DND-41 (cell line): ENCODE measurements at regions not wholly inside any gene's neighbourhood (a gene's known extent, or its start where the extent isn't known, plus 50 kb on each side); places are given as distances from the start of the nearest gene placed in this dataset.

Source experiments
- CTCF ChIP-seq: IDR thresholded peaks from 2 replicates; pipeline ENCODE4 v1.5.1; 2012; ENCODE audit warnings: borderline replicate concordance, low read length, moderate library complexity, mild to moderate bottlenecking; ENCODE audit not compliant: poor library complexity, severe bottlenecking; ENCODE audit errors: extremely low read depth
- EZH2 ChIP-seq: IDR thresholded peaks from 3 replicates; pipeline ENCODE4 v1.6.1; 2012; ENCODE audit warnings: borderline replicate concordance, low read depth, mild to moderate bottlenecking, moderate library complexity, low read length, inconsistent platforms; ENCODE audit not compliant: severe bottlenecking

- TF ChIP-seq EZH2 (no peak), CTCF (no peak)
These were observed 195.7 kb upstream of the CASK start for GRCh38 chrX:42119076-42119475.
